ENCODE measurements at regions not wholly inside any gene's neighbourhood (a gene's known extent, or its start where the extent isn't known, plus 50 kb on each side); places are given as distances from the start of the nearest gene placed in this dataset.

GRCh38 chr14:44099743-44100488 is 407.2 kb downstream of the FSCB start:
- H3K4me1 ChIP-seq (ENCODE audit: control insufficient read depth in 2 of 3, insufficient read depth in 2 of 3, low read depth in 1 of 3, low read length in 3 of 3), result no peaks in the 10 kb centered on the region
- intact Hi-C loops (cut with DNase I), result no loop called here
- no peaks in the 10 kb centered on the region for H3K27me3 ChIP-seq (ENCODE audit: control insufficient read depth, insufficient read depth, low read length)
- DNase-seq (no peak), FAIRE-seq (no peak)
- H3K27ac ChIP-seq (ENCODE audit: low read depth in 2 of 2, low read length in 2 of 2), result no peak overlapping the region
- H3K9ac ChIP-seq (ENCODE audit: low read length in 3 of 3), result no peak overlapping the region
- TF ChIP-seq, protein P1, sequence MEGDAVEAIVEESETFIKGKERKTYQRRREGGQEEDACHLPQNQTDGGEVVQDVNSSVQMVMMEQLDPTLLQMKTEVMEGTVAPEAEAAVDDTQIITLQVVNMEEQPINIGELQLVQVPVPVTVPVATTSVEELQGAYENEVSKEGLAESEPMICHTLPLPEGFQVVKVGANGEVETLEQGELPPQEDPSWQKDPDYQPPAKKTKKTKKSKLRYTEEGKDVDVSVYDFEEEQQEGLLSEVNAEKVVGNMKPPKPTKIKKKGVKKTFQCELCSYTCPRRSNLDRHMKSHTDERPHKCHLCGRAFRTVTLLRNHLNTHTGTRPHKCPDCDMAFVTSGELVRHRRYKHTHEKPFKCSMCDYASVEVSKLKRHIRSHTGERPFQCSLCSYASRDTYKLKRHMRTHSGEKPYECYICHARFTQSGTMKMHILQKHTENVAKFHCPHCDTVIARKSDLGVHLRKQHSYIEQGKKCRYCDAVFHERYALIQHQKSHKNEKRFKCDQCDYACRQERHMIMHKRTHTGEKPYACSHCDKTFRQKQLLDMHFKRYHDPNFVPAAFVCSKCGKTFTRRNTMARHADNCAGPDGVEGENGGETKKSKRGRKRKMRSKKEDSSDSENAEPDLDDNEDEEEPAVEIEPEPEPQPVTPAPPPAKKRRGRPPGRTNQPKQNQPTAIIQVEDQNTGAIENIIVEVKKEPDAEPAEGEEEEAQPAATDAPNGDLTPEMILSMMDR (IDR thresholded peaks at IDR 0.05; ENCODE audit: borderline replicate concordance, extremely low read depth, insufficient read depth), result no peak
- no peaks in the 10 kb centered on the region for H3K9me3 ChIP-seq (ENCODE audit: control insufficient read depth in 2 of 3, insufficient read depth in 1 of 3, low read length in 3 of 3)
- no peaks in the 10 kb centered on the region for H3K36me3 ChIP-seq (ENCODE audit: control insufficient read depth in 2 of 3, insufficient read depth in 3 of 3, low read length in 3 of 3)
- H3K4me3 ChIP-seq (ENCODE audit: low read length in 3 of 3), result no peak overlapping the region

DNA sequence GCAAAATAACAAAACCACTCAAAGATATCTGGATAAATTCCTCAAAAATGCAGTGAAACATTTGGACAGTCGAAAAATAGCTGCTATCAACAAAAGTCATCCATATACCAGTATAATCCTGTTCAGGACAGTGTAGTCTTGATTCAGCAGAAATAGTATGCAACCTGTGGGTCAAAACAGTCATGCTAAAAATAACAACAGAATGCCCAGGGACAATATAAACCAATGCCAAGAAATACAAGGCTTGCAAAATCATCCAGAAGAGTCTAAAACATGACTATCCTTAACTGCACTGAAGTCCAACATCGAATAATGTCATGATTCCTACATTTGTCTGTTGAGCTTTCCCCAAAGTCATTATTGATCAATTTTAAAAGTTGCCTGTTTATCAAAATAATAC is 425.9 kb downstream of the FSCB start:
- Histone ChIP-seq H3K9me3 (ENCODE audit: control insufficient read depth in 2 of 3, insufficient read depth in 1 of 3, low read length in 3 of 3) (peaks cover 0 to 2% (median 0%) of the 10 kb centered on the region in 3 donors), H3K4me1 (ENCODE audit: control insufficient read depth in 2 of 3, insufficient read depth in 2 of 3, low read depth in 1 of 3, low read length in 3 of 3) (no peaks in the 10 kb centered on the region), H3K36me3 (ENCODE audit: control insufficient read depth in 2 of 3, insufficient read depth in 3 of 3, low read length in 3 of 3) (no peaks in the 10 kb centered on the region), H3K27me3 (ENCODE audit: control insufficient read depth, insufficient read depth, low read length) (no peaks in the 10 kb centered on the region), H3K27ac (ENCODE audit: low read depth in 2 of 2, low read length in 2 of 2) (no peak overlapping the region), H3K9ac (ENCODE audit: low read length in 3 of 3) (no peak overlapping the region), H3K4me3 (ENCODE audit: low read length in 3 of 3) (no peak overlapping the region)
- TF ChIP-seq, protein P1 (IDR thresholded peaks at IDR 0.05; ENCODE audit: borderline replicate concordance, extremely low read depth, insufficient read depth), result no peak
- no peak for FAIRE-seq
- DNase-seq, result no peak
- intact Hi-C loops (cut with DNase I), result no loop called here

GRCh38 chr14:44070046-44070445 is 437.0 kb downstream of the FSCB start:
- TF ChIP-seq, protein P1 (IDR thresholded peaks at IDR 0.05; ENCODE audit: borderline replicate concordance, extremely low read depth, insufficient read depth), result no peak

More at GRCh38 chr14:44070046-44070445, 437.0 kb downstream of the FSCB start:
- no peaks in the 10 kb centered on the region for H3K4me1 ChIP-seq (ENCODE audit: control insufficient read depth in 2 of 3, insufficient read depth in 2 of 3, low read depth in 1 of 3, low read length in 3 of 3)
- no peak for DNase-seq
- intact Hi-C loops (cut with DNase I), result no loop called here
- no peaks in the 10 kb centered on the region for H3K9me3 ChIP-seq (ENCODE audit: control insufficient read depth in 2 of 3, insufficient read depth in 1 of 3, low read length in 3 of 3)
- no peaks in the 10 kb centered on the region for H3K27me3 ChIP-seq (ENCODE audit: control insufficient read depth, insufficient read depth, low read length)
- no peak overlapping the region for H3K27ac ChIP-seq (ENCODE audit: low read depth in 2 of 2, low read length in 2 of 2)
- no peak overlapping the region for H3K4me3 ChIP-seq (ENCODE audit: low read length in 3 of 3)
- no peaks in the 10 kb centered on the region for H3K36me3 ChIP-seq (ENCODE audit: control insufficient read depth in 2 of 3, insufficient read depth in 3 of 3, low read length in 3 of 3)
- no peak for FAIRE-seq
- no peak overlapping the region for H3K9ac ChIP-seq (ENCODE audit: low read length in 3 of 3)

Data from kidney (tissue), 13 donors.